ENCODE measurements at regions not wholly inside any gene's neighbourhood (a gene's known extent, or its start where the extent isn't known, plus 50 kb on each side); places are given as distances from the start of the nearest gene placed in this dataset.

DNA sequence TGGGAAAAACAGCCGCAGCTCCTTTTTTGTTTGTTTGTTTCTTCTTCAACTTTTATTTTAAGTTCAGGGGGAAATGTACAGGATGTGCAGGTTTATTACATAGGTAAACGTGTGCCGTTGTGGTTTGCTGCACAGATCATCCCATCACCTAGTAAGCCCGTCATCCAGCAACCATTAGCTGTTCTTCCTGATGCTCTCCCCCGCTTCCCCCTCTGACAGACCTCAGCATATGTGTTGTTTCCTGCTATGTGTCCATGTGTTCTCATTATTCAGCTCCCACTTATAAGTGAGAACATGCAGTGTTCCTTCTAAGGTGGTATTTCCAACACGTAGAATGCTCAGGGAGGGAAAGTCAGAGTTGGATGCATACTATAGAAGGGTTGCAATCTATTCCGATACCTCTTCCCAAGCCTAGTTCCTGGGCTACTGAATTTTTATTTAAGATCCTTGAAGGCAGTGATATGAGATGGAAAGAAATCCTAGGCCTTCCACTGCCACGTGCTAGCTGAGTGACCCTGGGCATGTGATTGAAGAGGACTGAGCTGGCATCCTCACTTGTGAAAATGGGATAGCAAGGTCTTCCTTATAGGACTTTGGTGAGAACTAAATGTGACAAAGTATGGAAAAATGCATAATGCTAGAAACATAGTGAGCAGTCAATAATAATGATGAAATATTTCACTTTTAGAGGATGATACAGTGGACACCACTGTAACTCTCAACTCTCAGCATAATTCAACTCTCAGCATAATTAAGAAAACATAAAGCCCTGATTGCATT, 278.5 kb downstream of the REEP3 start:
- TF ChIP-seq, protein P1, sequence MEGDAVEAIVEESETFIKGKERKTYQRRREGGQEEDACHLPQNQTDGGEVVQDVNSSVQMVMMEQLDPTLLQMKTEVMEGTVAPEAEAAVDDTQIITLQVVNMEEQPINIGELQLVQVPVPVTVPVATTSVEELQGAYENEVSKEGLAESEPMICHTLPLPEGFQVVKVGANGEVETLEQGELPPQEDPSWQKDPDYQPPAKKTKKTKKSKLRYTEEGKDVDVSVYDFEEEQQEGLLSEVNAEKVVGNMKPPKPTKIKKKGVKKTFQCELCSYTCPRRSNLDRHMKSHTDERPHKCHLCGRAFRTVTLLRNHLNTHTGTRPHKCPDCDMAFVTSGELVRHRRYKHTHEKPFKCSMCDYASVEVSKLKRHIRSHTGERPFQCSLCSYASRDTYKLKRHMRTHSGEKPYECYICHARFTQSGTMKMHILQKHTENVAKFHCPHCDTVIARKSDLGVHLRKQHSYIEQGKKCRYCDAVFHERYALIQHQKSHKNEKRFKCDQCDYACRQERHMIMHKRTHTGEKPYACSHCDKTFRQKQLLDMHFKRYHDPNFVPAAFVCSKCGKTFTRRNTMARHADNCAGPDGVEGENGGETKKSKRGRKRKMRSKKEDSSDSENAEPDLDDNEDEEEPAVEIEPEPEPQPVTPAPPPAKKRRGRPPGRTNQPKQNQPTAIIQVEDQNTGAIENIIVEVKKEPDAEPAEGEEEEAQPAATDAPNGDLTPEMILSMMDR (IDR thresholded peaks at IDR 0.05; ENCODE audit: low read depth, low read length, missing control alignments), result no peak
- H3K36me3 ChIP-seq (replicated peaks), result no peaks in the 10 kb centered on the region
- H3K27ac ChIP-seq, result peak overlapping the region; percentile 81
- in situ Hi-C loops (cut with HindIII; ENCODE audit: low pct_ligation_motif_present, low sequenced_read_pairs), result no loop called here
- no peak for DNase-seq
- H3K27me3 ChIP-seq (replicated peaks), result no peaks in the 10 kb centered on the region
- peak overlapping the region; percentile 22 for H3K4me3 ChIP-seq (ENCODE audit: low read depth, low read length)

DNA sequence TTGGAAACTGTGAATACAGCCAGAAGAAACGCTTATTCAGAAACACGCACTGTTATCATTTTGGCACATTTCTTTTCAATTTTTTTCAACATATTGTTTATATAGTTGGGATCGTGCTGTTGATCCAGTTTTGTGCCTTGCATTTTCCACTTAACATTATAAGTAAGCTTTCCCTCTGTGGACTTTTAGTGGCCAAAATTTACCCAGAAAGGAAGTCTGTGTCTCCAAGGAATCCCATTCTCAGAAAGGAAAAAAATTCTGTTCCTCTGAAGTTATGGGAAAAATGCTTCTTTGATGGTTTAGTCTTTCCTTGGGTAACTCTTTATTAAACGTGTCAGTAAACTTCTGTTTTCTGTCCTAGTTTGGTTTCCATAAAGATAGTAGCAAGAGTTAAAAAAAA, 280.0 kb downstream of the REEP3 start:
- H3K27me3 ChIP-seq (replicated peaks), result no peaks in the 10 kb centered on the region
- no peak overlapping the region for H3K27ac ChIP-seq
- no peak overlapping the region for H3K4me3 ChIP-seq (ENCODE audit: low read depth, low read length)
- H3K36me3 ChIP-seq (replicated peaks), result no peaks in the 10 kb centered on the region
- in situ Hi-C loops (cut with HindIII; ENCODE audit: low pct_ligation_motif_present, low sequenced_read_pairs), result no loop called here
- TF ChIP-seq, protein P1 (IDR thresholded peaks at IDR 0.05; ENCODE audit: low read depth, low read length, missing control alignments), result no peak
- DNase-seq, result no peak

DNA sequence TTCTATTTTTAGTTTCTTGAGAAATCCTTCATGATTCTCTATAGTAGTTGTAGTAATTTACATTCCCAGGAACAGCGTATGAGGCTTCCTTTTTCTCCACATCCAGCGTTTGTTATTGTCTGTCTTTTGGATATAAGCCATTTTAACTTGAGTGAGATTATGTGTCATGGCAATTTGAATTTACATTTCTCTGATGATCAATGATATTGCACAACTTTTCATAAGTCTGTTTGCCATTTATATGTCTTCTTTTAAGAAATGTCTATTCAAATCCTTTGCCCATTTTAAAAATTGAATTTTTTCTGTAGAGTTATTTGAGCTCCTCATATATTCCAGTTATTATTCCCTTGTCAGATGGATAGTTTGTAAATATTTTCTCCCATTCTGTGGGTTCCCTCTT, 285.1 kb downstream of the REEP3 start:
- in situ Hi-C loops (cut with HindIII; ENCODE audit: low pct_ligation_motif_present, low sequenced_read_pairs), result no loop called here
- H3K27me3 ChIP-seq (replicated peaks), result no peaks in the 10 kb centered on the region
- DNase-seq, result no peak
- no peaks in the 10 kb centered on the region for H3K36me3 ChIP-seq (replicated peaks)
- no peak overlapping the region for H3K27ac ChIP-seq
- no peak overlapping the region for H3K4me3 ChIP-seq (ENCODE audit: low read depth, low read length)
- TF ChIP-seq, protein P1 (IDR thresholded peaks at IDR 0.05; ENCODE audit: low read depth, low read length, missing control alignments), result no peak

DNA sequence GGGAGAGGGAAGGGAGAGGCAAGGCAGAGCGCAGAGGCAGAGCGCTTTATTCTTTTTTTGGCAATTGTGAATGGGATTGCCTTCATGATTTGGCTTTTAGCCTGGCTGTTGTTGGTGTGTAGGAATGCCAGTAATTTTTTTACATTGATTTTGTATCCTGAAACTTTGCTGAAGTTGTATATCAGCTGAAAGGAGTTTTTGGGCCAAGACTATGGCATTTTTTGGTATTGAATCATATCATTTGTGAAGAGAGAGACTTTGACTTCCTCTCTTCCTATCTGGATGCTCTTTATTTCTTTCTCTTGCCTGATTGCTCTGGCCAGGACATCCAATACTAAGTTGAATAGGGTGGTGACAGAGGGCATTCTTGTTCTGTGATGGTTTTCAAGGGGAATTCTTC, 291.3 kb downstream of the REEP3 start:
- TF ChIP-seq, protein P1 (IDR thresholded peaks at IDR 0.05; ENCODE audit: low read depth, low read length, missing control alignments), result no peak
- Histone ChIP-seq H3K27ac (no peak overlapping the region), H3K36me3 (replicated peaks) (no peaks in the 10 kb centered on the region), H3K4me3 (ENCODE audit: low read depth, low read length) (no peak overlapping the region), H3K27me3 (replicated peaks) (no peaks in the 10 kb centered on the region)
- in situ Hi-C loops (cut with HindIII; ENCODE audit: low pct_ligation_motif_present, low sequenced_read_pairs), result no loop called here
- peak; percentile 10 for DNase-seq

DNA sequence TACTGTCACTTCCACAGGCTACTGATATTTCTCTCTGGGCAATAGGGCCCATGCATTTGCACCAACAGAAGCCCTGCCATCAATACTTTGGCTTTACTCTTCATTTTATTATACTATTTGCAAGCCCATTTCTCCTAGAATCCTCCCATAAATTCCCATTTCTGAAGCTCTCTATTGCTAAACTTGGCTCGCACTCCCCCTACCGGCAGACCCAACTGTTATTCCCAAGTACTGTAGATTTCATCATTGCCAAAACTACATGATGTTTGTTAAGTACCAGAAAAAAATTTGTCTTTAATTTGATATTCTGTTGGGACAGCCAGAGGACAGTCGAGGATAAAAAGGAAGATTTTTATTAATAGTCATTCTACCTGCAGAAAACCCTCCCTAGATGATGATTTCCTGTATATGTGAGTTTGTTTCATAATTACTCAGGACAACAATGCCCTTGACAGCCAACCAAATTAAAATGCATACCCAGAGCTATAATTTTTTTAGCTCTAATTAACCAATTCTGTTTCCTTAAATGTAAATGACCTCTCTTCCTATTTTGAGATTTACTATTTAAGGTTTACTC, 298.6 kb downstream of the REEP3 start:
- Histone ChIP-seq H3K36me3 (replicated peaks) (no peaks in the 10 kb centered on the region), H3K27me3 (replicated peaks) (no peaks in the 10 kb centered on the region), H3K4me3 (ENCODE audit: low read depth, low read length) (no peak overlapping the region), H3K27ac (no peak overlapping the region)
- TF ChIP-seq, protein P1 (IDR thresholded peaks at IDR 0.05; ENCODE audit: low read depth, low read length, missing control alignments), result peak; percentile 89
- DNase-seq, result peak; percentile 81
- in situ Hi-C loops (cut with HindIII; ENCODE audit: low pct_ligation_motif_present, low sequenced_read_pairs), result no loop called here
